Fibroblast of pulmonary artery (primary cell): ENCODE measurements at regions not wholly inside any gene's neighbourhood (a gene's known extent, or its start where the extent isn't known, plus 50 kb on each side); places are given as distances from the start of the nearest gene placed in this dataset.

Source experiments
- DNase-seq: peaks from one replicate; pipeline ENCODE4 v3.0.0-alpha.2; 2010; ENCODE audit warnings: low read depth
- H3K4me3 ChIP-seq: replicated peaks from 2 replicates; pipeline ENCODE4 v1.5.1; 2011; ENCODE audit warnings: low read depth, mild to moderate bottlenecking, control low read depth, low read length, moderate library complexity
- TF ChIP-seq, protein P1 (sequence below): IDR thresholded peaks from 2 replicates; pipeline ENCODE4 v1.5.1; 2011; ENCODE audit warnings: mild to moderate bottlenecking, control low read depth, low read length, inconsistent platforms; ENCODE audit errors: missing control alignments

DNA sequence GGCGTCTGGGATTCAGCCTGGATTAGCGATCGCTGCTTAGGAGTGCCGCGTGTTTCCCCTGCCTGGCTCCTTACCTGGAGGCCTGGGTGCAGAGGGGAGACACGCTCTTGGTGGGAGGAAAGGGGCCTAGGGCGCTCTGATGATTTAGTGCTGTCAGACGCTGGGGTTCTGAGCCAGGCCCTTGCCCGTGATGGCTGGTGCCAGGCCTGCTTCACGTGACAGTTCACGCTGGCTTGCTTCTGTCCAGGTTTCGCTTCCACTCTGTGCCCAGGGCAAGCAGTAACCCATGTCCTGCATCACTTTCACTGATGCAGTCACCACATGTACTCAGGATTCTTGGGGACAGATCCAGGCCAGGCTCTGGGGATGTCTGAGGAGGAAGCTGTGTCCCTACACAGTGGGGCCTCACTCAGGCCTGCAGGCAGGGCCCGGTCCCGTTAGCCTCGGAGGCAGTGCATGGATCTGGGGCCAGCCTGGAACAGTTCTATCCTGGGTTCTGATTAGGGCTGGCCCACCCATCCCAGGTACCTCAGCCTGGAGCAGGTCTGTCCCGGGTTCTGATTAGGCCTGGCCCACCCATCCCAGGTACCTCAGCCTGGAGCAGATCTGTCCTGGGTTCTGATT, 1220.9 kb downstream of the BRD1 start:
- TF ChIP-seq, protein P1, sequence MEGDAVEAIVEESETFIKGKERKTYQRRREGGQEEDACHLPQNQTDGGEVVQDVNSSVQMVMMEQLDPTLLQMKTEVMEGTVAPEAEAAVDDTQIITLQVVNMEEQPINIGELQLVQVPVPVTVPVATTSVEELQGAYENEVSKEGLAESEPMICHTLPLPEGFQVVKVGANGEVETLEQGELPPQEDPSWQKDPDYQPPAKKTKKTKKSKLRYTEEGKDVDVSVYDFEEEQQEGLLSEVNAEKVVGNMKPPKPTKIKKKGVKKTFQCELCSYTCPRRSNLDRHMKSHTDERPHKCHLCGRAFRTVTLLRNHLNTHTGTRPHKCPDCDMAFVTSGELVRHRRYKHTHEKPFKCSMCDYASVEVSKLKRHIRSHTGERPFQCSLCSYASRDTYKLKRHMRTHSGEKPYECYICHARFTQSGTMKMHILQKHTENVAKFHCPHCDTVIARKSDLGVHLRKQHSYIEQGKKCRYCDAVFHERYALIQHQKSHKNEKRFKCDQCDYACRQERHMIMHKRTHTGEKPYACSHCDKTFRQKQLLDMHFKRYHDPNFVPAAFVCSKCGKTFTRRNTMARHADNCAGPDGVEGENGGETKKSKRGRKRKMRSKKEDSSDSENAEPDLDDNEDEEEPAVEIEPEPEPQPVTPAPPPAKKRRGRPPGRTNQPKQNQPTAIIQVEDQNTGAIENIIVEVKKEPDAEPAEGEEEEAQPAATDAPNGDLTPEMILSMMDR = no peak
- DNase-seq = no peak
- H3K4me3 ChIP-seq = no peak overlapping the region

- no peak for DNase-seq
- TF ChIP-seq, protein P1 = no peak
- H3K4me3 ChIP-seq = no peak overlapping the region
These were observed 1221.7 kb downstream of the BRD1 start for GRCh38 chr22:48605856-48606481.

- TF ChIP-seq, protein P1 = no peak
- H3K4me3 ChIP-seq = no peak overlapping the region
- no peak for DNase-seq
These were observed 1222.5 kb downstream of the BRD1 start for GRCh38 chr22:48605125-48605524.

DNA sequence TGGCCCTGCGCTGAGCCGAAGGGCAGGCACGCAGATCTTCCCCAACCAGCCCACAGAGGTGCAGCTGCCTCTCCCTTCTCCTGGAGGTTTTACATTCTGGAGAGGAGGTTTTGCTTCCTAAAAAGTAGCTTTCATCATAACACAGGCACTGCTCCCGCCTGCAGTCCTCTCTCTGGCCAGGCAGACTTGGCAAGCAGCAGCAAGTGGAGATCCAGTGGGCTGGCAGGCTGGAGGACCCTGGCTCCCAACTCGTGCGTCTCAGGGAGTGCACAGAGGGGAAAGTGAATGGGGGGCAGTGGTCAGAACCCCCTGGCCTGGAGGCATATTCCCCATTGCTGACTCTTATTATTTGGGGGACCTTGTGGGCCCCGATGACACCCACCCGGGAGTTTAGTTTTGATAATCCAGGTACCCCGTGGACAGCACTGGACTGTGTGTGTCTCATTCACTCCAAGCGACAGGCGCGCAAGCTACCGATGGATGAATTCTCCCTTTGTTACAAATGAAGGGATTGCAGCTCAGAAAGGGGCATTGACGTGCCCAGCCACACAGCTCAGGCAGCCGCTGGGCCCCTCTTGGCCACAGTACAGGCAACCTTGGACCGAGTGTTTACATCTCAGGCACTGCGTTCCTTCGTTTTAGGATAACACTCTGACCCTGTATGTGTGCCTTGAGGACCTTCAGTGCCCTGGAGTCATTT, 1223.9 kb downstream of the BRD1 start:
- no peak overlapping the region for H3K4me3 ChIP-seq
- no peak for DNase-seq
- TF ChIP-seq, protein P1 = no peak

- H3K4me3 ChIP-seq = no peak overlapping the region
- TF ChIP-seq, protein P1 = no peak
- no peak for DNase-seq
These were observed 1224.7 kb downstream of the BRD1 start for GRCh38 chr22:48602805-48603518.

- TF ChIP-seq, protein P1 = no peak
- DNase-seq = no peak
- H3K4me3 ChIP-seq = no peak overlapping the region
These were observed 1227.0 kb downstream of the BRD1 start for GRCh38 chr22:48600681-48601080.
